ENCODE measurements at regions not wholly inside any gene's neighbourhood (a gene's known extent, or its start where the extent isn't known, plus 50 kb on each side); places are given as distances from the start of the nearest gene placed in this dataset.
"Not testable (repeated sequence)": the region's sequence is repeated elsewhere in the genome, so short reads cannot be mapped to it uniquely, and the experiment has no call there.

DNA sequence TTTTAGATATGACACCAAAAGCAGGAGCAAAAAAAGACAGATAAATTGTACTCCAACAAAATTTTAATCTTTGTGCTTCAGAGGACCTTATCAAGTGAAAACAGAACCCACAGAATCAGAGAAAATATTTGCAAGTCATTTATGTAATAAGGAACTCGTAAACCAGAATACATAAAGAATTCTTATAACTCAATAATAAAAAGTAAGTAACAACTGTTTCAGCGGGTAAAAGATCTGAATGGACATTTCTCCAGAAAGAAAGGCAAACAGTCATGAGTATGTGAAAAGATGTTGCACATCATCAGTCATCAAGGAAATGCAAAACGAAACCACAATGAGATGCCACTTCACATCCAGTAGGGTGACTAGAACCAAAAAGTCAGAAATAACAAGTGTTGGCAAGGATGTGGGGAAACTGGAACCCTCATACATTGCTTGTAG lies 167.7 kb upstream of the KCTD7 start:
- no peaks in the 10 kb centered on the region for H3F3A ChIP-seq (ENCODE audit: low read depth)
- TF ChIP-seq, protein P1, sequence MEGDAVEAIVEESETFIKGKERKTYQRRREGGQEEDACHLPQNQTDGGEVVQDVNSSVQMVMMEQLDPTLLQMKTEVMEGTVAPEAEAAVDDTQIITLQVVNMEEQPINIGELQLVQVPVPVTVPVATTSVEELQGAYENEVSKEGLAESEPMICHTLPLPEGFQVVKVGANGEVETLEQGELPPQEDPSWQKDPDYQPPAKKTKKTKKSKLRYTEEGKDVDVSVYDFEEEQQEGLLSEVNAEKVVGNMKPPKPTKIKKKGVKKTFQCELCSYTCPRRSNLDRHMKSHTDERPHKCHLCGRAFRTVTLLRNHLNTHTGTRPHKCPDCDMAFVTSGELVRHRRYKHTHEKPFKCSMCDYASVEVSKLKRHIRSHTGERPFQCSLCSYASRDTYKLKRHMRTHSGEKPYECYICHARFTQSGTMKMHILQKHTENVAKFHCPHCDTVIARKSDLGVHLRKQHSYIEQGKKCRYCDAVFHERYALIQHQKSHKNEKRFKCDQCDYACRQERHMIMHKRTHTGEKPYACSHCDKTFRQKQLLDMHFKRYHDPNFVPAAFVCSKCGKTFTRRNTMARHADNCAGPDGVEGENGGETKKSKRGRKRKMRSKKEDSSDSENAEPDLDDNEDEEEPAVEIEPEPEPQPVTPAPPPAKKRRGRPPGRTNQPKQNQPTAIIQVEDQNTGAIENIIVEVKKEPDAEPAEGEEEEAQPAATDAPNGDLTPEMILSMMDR (conservative IDR thresholded peaks at IDR 0.05; ENCODE audit: low read length) = no peak
- TF ChIP-seq EZH2phosphoT487 (IDR thresholded peaks at IDR 0.05; ENCODE audit: borderline replicate concordance) = no peak

GRCh38 chr7:66461397-66461796 lies 167.3 kb upstream of the KCTD7 start:
- H3K9me3 ChIP-seq (ENCODE audit: insufficient read depth, low read depth, low read length); H3F3A ChIP-seq (ENCODE audit: low read depth); H3K4me2 ChIP-seq (ENCODE audit: low read depth, low read length, poor library complexity, severe bottlenecking); H3K9me2 ChIP-seq (replicated peaks; ENCODE audit: low read depth, low read length); H3K4me3 ChIP-seq (ENCODE audit: low read length, poor library complexity, severe bottlenecking); H3K36me3 ChIP-seq (ENCODE audit: insufficient read depth, low read length); H3K27me3 ChIP-seq (ENCODE audit: insufficient read depth, low read length, poor library complexity, severe bottlenecking); H3K79me2 ChIP-seq (ENCODE audit: insufficient read depth, low read length); H3K4me1 ChIP-seq (ENCODE audit: insufficient read depth, low read length, poor library complexity, severe bottlenecking); H4K20me1 ChIP-seq (ENCODE audit: insufficient read depth, low read length, poor library complexity, severe bottlenecking); H2AFZ ChIP-seq (ENCODE audit: low read length); H3K9ac ChIP-seq (ENCODE audit: low read depth, low read length, poor library complexity, severe bottlenecking): not testable (repeated sequence)

More for the DNA sequence above, 167.7 kb upstream of the KCTD7 start:
- no peak overlapping the region for H3K9ac ChIP-seq (ENCODE audit: low read depth, low read length, poor library complexity, severe bottlenecking)
- H3K4me2 ChIP-seq (ENCODE audit: low read depth, low read length, poor library complexity, severe bottlenecking) = no peak overlapping the region
- no peaks in the 10 kb centered on the region for H3K9me3 ChIP-seq (ENCODE audit: insufficient read depth, low read depth, low read length)
- no peak overlapping the region for H3K4me3 ChIP-seq (ENCODE audit: low read length, poor library complexity, severe bottlenecking)
- H2AFZ ChIP-seq (ENCODE audit: low read length) = no peak overlapping the region
- no peaks in the 10 kb centered on the region for H3K36me3 ChIP-seq (ENCODE audit: insufficient read depth, low read length)
- H4K20me1 ChIP-seq (ENCODE audit: insufficient read depth, low read length, poor library complexity, severe bottlenecking) = no peaks in the 10 kb centered on the region
- H3K9me2 ChIP-seq (replicated peaks; ENCODE audit: low read depth, low read length) = no peaks in the 10 kb centered on the region
- H3K4me1 ChIP-seq (ENCODE audit: insufficient read depth, low read length, poor library complexity, severe bottlenecking) = peaks cover 10% of the 10 kb centered on the region
- no peaks in the 10 kb centered on the region for H3K27me3 ChIP-seq (ENCODE audit: insufficient read depth, low read length, poor library complexity, severe bottlenecking)
- H3K79me2 ChIP-seq (ENCODE audit: insufficient read depth, low read length) = no peaks in the 10 kb centered on the region

DNA sequence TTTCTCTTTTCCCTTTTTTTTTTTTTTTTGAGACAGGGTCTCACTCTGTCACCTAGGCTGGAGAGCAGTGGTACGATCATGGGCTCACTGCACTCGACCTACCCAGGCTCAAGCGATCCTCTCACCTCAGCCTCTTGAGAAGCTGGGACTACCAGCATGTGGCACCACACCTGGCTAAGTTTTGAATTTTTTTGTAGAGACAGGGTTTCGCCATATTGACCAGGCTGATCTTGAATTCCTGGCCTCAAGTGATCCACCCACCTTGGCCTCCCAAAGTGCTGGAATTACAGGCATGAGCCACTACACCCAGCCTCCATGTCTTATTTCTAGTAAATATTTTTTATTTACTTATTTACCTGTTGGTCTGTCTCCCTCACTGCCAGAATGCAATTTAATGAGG lies 165.8 kb upstream of the KCTD7 start:
- H3K27me3 ChIP-seq (ENCODE audit: insufficient read depth, low read length, poor library complexity, severe bottlenecking); H4K20me1 ChIP-seq (ENCODE audit: insufficient read depth, low read length, poor library complexity, severe bottlenecking); H3K9me2 ChIP-seq (replicated peaks; ENCODE audit: low read depth, low read length); H3K9ac ChIP-seq (ENCODE audit: low read depth, low read length, poor library complexity, severe bottlenecking); H3K9me3 ChIP-seq (ENCODE audit: insufficient read depth, low read depth, low read length); H3K4me2 ChIP-seq (ENCODE audit: low read depth, low read length, poor library complexity, severe bottlenecking); H3K79me2 ChIP-seq (ENCODE audit: insufficient read depth, low read length); H3K4me1 ChIP-seq (ENCODE audit: insufficient read depth, low read length, poor library complexity, severe bottlenecking); H3F3A ChIP-seq (ENCODE audit: low read depth); H3K36me3 ChIP-seq (ENCODE audit: insufficient read depth, low read length); H2AFZ ChIP-seq (ENCODE audit: low read length); H3K4me3 ChIP-seq (ENCODE audit: low read length, poor library complexity, severe bottlenecking): not testable (repeated sequence)

- Histone ChIP-seq H3K4me2 (ENCODE audit: low read depth, low read length, poor library complexity, severe bottlenecking) (no peak overlapping the region), H3K36me3 (ENCODE audit: insufficient read depth, low read length) (no peaks in the 10 kb centered on the region), H2AFZ (ENCODE audit: low read length) (no peak overlapping the region), H3K9ac (ENCODE audit: low read depth, low read length, poor library complexity, severe bottlenecking) (no peak overlapping the region), H3F3A (ENCODE audit: low read depth) (no peaks in the 10 kb centered on the region), H3K9me3 (ENCODE audit: insufficient read depth, low read depth, low read length) (no peaks in the 10 kb centered on the region), H3K79me2 (ENCODE audit: insufficient read depth, low read length) (no peaks in the 10 kb centered on the region), H3K4me3 (ENCODE audit: low read length, poor library complexity, severe bottlenecking) (no peak overlapping the region), H3K9me2 (replicated peaks; ENCODE audit: low read depth, low read length) (no peaks in the 10 kb centered on the region), H3K4me1 (ENCODE audit: insufficient read depth, low read length, poor library complexity, severe bottlenecking) (peaks cover 4% of the 10 kb centered on the region), H3K27me3 (ENCODE audit: insufficient read depth, low read length, poor library complexity, severe bottlenecking) (no peaks in the 10 kb centered on the region), H4K20me1 (ENCODE audit: insufficient read depth, low read length, poor library complexity, severe bottlenecking) (no peaks in the 10 kb centered on the region)
- TF ChIP-seq, protein P1 (conservative IDR thresholded peaks at IDR 0.05; ENCODE audit: low read length) = no peak
- no peak for TF ChIP-seq EZH2phosphoT487 (IDR thresholded peaks at IDR 0.05; ENCODE audit: borderline replicate concordance)
These were observed 164.6 kb upstream of the KCTD7 start for GRCh38 chr7:66464059-66464458.

All from Loucy (cell line).